GM18870 (cell line): ENCODE measurements at regions not wholly inside any gene's neighbourhood (a gene's known extent, or its start where the extent isn't known, plus 50 kb on each side); places are given as distances from the start of the nearest gene placed in this dataset.

Experiments used
- ATAC-seq: cut with Tn5 transposase; IDR thresholded peaks from one replicate; pipeline ENCODE4 v1.9.1; 2021; ENCODE audit warnings: moderate library complexity; ENCODE audit not compliant: unreplicated experiment

- ATAC-seq, result peak; percentile 45
Measured at GRCh38 chr5:98031496-98031895, 742.0 kb upstream of the RGMB start.

GRCh38 chr5:98031926-98032325, 741.5 kb upstream of the RGMB start:
- ATAC-seq, result no peak

- ATAC-seq, result no peak
Measured at GRCh38 chr5:98041661-98042060, 731.8 kb upstream of the RGMB start.

- no peak for ATAC-seq
Measured at GRCh38 chr5:98042521-98042920, 730.9 kb upstream of the RGMB start.

GRCh38 chr5:98042961-98043360, 730.5 kb upstream of the RGMB start:
- no peak for ATAC-seq

- ATAC-seq, result no peak
Measured at GRCh38 chr5:98050583-98050982, 722.9 kb upstream of the RGMB start.

GRCh38 chr5:98053170-98053569, 720.3 kb upstream of the RGMB start:
- ATAC-seq, result no peak

- ATAC-seq, result no peak
Measured at GRCh38 chr5:98060148-98060547, 713.3 kb upstream of the RGMB start.

GRCh38 chr5:98064118-98064685, 709.3 kb upstream of the RGMB start:
- ATAC-seq, result no peak

- ATAC-seq, result no peak
Measured at GRCh38 chr5:98065261-98065909, 708.1 kb upstream of the RGMB start.

- ATAC-seq, result no peak
Measured at GRCh38 chr5:98066910-98067309, 706.6 kb upstream of the RGMB start.

GRCh38 chr5:98069876-98070512, 703.5 kb upstream of the RGMB start:
- ATAC-seq, result peak; percentile 76

GRCh38 chr5:98072921-98073320, 700.5 kb upstream of the RGMB start:
- no peak for ATAC-seq

- no peak for ATAC-seq
Measured at GRCh38 chr5:98076501-98076900, 697.0 kb upstream of the RGMB start.

- peak; percentile 55 for ATAC-seq
Measured at GRCh38 chr5:98085593-98085992, 687.9 kb upstream of the RGMB start.

GRCh38 chr5:98095072-98095471, 678.4 kb upstream of the RGMB start:
- ATAC-seq, result no peak

- no peak for ATAC-seq
Measured at GRCh38 chr5:98096155-98096554, 677.3 kb upstream of the RGMB start.

- no peak for ATAC-seq
Measured at GRCh38 chr5:98099448-98100105, 673.9 kb upstream of the RGMB start.

- ATAC-seq, result no peak
Measured at GRCh38 chr5:98101131-98101530, 672.3 kb upstream of the RGMB start.

GRCh38 chr5:98102936-98103335, 670.5 kb upstream of the RGMB start:
- no peak for ATAC-seq

GRCh38 chr5:98103807-98104206, 669.7 kb upstream of the RGMB start:
- no peak for ATAC-seq
